A549 (cell line): ENCODE measurements at regions not wholly inside any gene's neighbourhood (a gene's known extent, or its start where the extent isn't known, plus 50 kb on each side); places are given as distances from the start of the nearest gene placed in this dataset.

Experiments
- ATAC-seq, 2 experiments: fragments of 200-7000 bp in 1 of 2; fragments of >200 bp in 1 of 2; cut with Nextera tagmentation in 1 of 2; cut with Tn5 transposase in 1 of 2; 3 replicates each; pipeline versions ENCODE4 v1.8.0 to v1.9.1; 2018 to 2020; ENCODE audit warnings: mild to moderate bottlenecking in 1 of 2, moderate library complexity in 1 of 2
- CTCF ChIA-PET: fragments of 300-600 bp; sonication (Branson Sonifier 250); formaldehyde crosslinking; extraction: SDS; loops from one replicate; lab custom pipeline; 2021; ENCODE audit warnings: antibody characterized with exemption, inconsistent platforms; lab: Yijun Ruan, JAX
- POLR2A ChIA-PET: fragments of 350-600 bp; formaldehyde crosslinking; extraction: SDS; loops from one replicate; lab custom pipeline; 2021; ENCODE audit warnings: antibody characterized with exemption, inconsistent platforms; lab: Yijun Ruan, JAX
- DNase-seq, 2 experiments: peaks; one replicate each; pipeline versions ENCODE4 v3.0.0 to v3.0.0-alpha.2; 2011 to 2016; ENCODE audit warnings: low read depth in 1 of 2, low spot score in 1 of 2
- FAIRE-seq: peaks from 2 replicates; lab custom pipeline; 2011; peaks lifted over from hg19 to GRCh38; lab: Jason Lieb, UNC
- H3K27ac ChIP-seq, 2 experiments: fragments of >200 bp; sonication (Bioruptor Twin); formaldehyde crosslinking; 3 replicates each; pipeline ENCODE4 v1.5.1; 2016 to 2017
- H3K4me1 ChIP-seq: fragments of >200 bp; sonication (Bioruptor Twin); formaldehyde crosslinking; 3 replicates; pipeline ENCODE4 v1.6.1; 2016
- H3K4me2 ChIP-seq: fragments of >200 bp; sonication (Bioruptor Twin); formaldehyde crosslinking; 3 replicates; pipeline ENCODE4 v1.6.1; 2016
- H3K4me3 ChIP-seq: fragments of >200 bp; sonication (Bioruptor Twin); formaldehyde crosslinking; 3 replicates; pipeline ENCODE4 v1.5.1; 2016
- H3K9me3 ChIP-seq: fragments of >200 bp; sonication (Bioruptor Twin); formaldehyde crosslinking; 3 replicates; pipeline ENCODE4 v1.6.1; 2016
- CBX8 ChIP-seq: fragments of 200-600 bp; sonication (generic); IDR thresholded peaks from 2 replicates; pipeline ENCODE4 v1.6.1; 2016
- EHF ChIP-seq: fragments of 250-450 bp; sonication (Bioruptor Pico); IDR thresholded peaks from 2 replicates; pipeline ENCODE4 v1.5.0; 2020; ENCODE audit warnings: mild to moderate bottlenecking
- EHMT2 ChIP-seq: fragments of 200-600 bp; sonication (generic); IDR thresholded peaks from 2 replicates; pipeline ENCODE4 v1.6.1; 2016; ENCODE audit warnings: antibody characterized with exemption, low read depth, mild to moderate bottlenecking, moderate library complexity
- ELK1 ChIP-seq: fragments of 150-350 bp; IDR thresholded peaks from 2 replicates; pipeline ENCODE4 v1.6.1; 2014; ENCODE audit warnings: low read depth, mild to moderate bottlenecking, low read length
- EP300 ChIP-seq, 2 experiments: fragments of >200 bp; sonication (Bioruptor Twin); formaldehyde crosslinking; IDR thresholded peaks; 2 replicates in 1 of 2; 3 replicates in 1 of 2; pipeline ENCODE4 v1.6.1; 2016 to 2017
- FOXS1 ChIP-seq: fragments of 250-450 bp; sonication (Bioruptor Pico); IDR thresholded peaks from 2 replicates; pipeline ENCODE4 v1.5.0; 2020; ENCODE audit warnings: mild to moderate bottlenecking, moderate library complexity
- GATA3 ChIP-seq: IDR thresholded peaks from 2 replicates; pipeline ENCODE4 v1.6.1; 2012; ENCODE audit warnings: borderline replicate concordance
- JUN ChIP-seq, 2 experiments: fragments of >200 bp; sonication (Bioruptor Twin); formaldehyde crosslinking; IDR thresholded peaks; 2 replicates in 1 of 2; 3 replicates in 1 of 2; pipeline ENCODE4 v1.6.1; 2016 to 2017
- JUNB ChIP-seq: fragments of >200 bp; sonication (Bioruptor Twin); formaldehyde crosslinking; IDR thresholded peaks from 2 replicates; pipeline ENCODE4 v1.6.1; 2016
- KDM1A ChIP-seq: fragments of 200-600 bp; sonication (generic); IDR thresholded peaks from 2 replicates; pipeline ENCODE4 v1.6.1; 2016; ENCODE audit warnings: low read depth, mild to moderate bottlenecking
- KDM5A ChIP-seq: fragments of 200-600 bp; sonication (generic); IDR thresholded peaks from 2 replicates; pipeline ENCODE4 v1.6.1; 2016; ENCODE audit warnings: antibody characterized with exemption, mild to moderate bottlenecking
- MAFK ChIP-seq: fragments of 450-650 bp; IDR thresholded peaks from 2 replicates; pipeline ENCODE4 v1.6.1; 2014; ENCODE audit not compliant: partially characterized antibody
- MAX ChIP-seq: IDR thresholded peaks from 2 replicates; pipeline ENCODE4 v1.6.1; 2012
- NFE2L2 ChIP-seq: fragments of 150-350 bp; conservative IDR thresholded peaks from 2 replicates; pipeline ENCODE4 v1.6.1; 2014; ENCODE audit warnings: low read length
- NR3C1 ChIP-seq: fragments of >200 bp; sonication (Bioruptor Twin); formaldehyde crosslinking; IDR thresholded peaks from 3 replicates; pipeline ENCODE4 v1.6.1; 2017
- PBX3 ChIP-seq: IDR thresholded peaks from 2 replicates; pipeline ENCODE4 v1.6.1; 2012
- POLR2A ChIP-seq: IDR thresholded peaks from 2 replicates; pipeline ENCODE4 v1.6.1; 2012; ENCODE audit warnings: mild to moderate bottlenecking, low read length
- POLR2AphosphoS2 ChIP-seq: conservative IDR thresholded peaks from 2 replicates; pipeline ENCODE4 v1.6.1; 2012; ENCODE audit warnings: low read length, improper control_type of control experiment, inconsistent platforms
- RFX5 ChIP-seq: fragments of 450-650 bp; IDR thresholded peaks from 2 replicates; pipeline ENCODE4 v1.7.1; 2014; ENCODE audit warnings: antibody characterized with exemption, mild to moderate bottlenecking, moderate library complexity
- RNF2 ChIP-seq: fragments of 200-600 bp; sonication (generic); IDR thresholded peaks from 2 replicates; pipeline ENCODE4 v1.6.1; 2016; ENCODE audit warnings: low read depth, mild to moderate bottlenecking, antibody characterized with exemption, moderate library complexity, borderline replicate concordance
- TFCP2L1 ChIP-seq: fragments of 250-450 bp; sonication (Bioruptor Pico); IDR thresholded peaks from 2 replicates; pipeline ENCODE4 v1.5.0; 2021; ENCODE audit warnings: mild to moderate bottlenecking
- ZNF302 ChIP-seq: fragments of 250-450 bp; sonication (Bioruptor Pico); IDR thresholded peaks from 2 replicates; pipeline ENCODE4 v1.9.0; 2021; ENCODE audit warnings: inconsistent platforms, mild to moderate bottlenecking, moderate library complexity
- ZSCAN20 ChIP-seq: fragments of 250-450 bp; sonication (Bioruptor Pico); IDR thresholded peaks from 2 replicates; pipeline ENCODE4 v1.8.0; 2022; ENCODE audit warnings: mild to moderate bottlenecking, moderate library complexity
- WGBS: methylation state at CpG from one replicate; pipeline ENCODE4 v1.1.6; 2017; ENCODE audit errors: missing lambda C conversion rate; 5-methylcytosine and 5-hydroxymethylcytosine counted together
- TF ChIP-seq, protein P1 (sequence below): fragments of >200 bp; sonication (Bioruptor Twin); formaldehyde crosslinking; IDR thresholded peaks from 3 replicates; pipeline ENCODE4 v1.5.1; 2016
- TF ChIP-seq, protein P2 (sequence below): fragments of 450-650 bp; IDR thresholded peaks from 2 replicates; pipeline ENCODE4 v1.6.1; 2014; ENCODE audit warnings: antibody characterized with exemption

DNA sequence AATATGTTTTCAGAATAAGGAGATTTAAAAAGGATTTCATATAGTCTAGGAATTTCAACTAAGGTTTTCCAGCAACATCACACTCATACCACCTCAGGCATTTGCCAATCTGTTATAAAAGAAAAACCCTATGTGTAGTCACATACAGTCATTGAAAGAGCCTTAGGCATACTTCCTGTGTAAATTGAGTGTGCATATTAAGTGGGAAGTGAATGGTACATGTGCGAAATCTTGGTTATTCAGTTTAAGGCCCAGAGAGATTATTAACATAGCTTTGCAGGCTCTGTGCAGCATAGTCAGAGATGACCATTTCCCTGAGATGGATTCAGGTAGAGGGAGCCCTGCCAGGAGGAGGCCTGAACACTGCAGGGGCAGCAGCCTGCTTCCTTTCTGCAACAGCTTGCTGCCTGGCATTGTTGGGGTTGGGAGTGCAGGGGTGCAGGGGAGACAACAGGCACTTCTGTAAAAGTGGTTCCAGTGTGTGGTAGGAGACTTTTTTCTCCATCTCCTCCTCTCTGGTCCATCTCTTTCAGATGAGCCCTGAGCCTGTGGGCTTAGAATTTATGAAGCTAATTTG, 100.1 kb upstream of the OSR1 start:
- CTCF ChIA-PET = interaction anchor here (0.9 to 1.4 kb wide), 2 partner anchors 86 to 404 kb away, joined by 3 to 4 read pairs; no protein-coding TSS in a partner anchor
- Histone ChIP-seq H3K4me2 (no peak overlapping the region), H3K4me3 (no peak overlapping the region), H3K4me1 (no peaks in the 10 kb centered on the region), H3K27ac (no peak overlapping the region), H3K9me3 (peaks cover 5% of the 10 kb centered on the region)
- POLR2A ChIA-PET = no interaction called here
- WGBS = 97% methylated on average over 1 of the region's 1 CpG
- no peak for FAIRE-seq
- ATAC-seq = no peak; a peak in 1 of 6 replicates
- DNase-seq = no peak
- no peak for TF ChIP-seq NFE2L2
- TF ChIP-seq, protein P1, sequence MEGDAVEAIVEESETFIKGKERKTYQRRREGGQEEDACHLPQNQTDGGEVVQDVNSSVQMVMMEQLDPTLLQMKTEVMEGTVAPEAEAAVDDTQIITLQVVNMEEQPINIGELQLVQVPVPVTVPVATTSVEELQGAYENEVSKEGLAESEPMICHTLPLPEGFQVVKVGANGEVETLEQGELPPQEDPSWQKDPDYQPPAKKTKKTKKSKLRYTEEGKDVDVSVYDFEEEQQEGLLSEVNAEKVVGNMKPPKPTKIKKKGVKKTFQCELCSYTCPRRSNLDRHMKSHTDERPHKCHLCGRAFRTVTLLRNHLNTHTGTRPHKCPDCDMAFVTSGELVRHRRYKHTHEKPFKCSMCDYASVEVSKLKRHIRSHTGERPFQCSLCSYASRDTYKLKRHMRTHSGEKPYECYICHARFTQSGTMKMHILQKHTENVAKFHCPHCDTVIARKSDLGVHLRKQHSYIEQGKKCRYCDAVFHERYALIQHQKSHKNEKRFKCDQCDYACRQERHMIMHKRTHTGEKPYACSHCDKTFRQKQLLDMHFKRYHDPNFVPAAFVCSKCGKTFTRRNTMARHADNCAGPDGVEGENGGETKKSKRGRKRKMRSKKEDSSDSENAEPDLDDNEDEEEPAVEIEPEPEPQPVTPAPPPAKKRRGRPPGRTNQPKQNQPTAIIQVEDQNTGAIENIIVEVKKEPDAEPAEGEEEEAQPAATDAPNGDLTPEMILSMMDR = no peak
- TF ChIP-seq NR3C1 = no peak
- no peak for TF ChIP-seq MAX
- no peak for TF ChIP-seq MAFK
- TF ChIP-seq EP300 (IDR thresholded peaks at IDR 0.05) = no peak
- TF ChIP-seq EHMT2 = no peak
- TF ChIP-seq ZSCAN20 (CRISPR knock-in tag) = no peak
- TF ChIP-seq POLR2AphosphoS2 = no peak
- TF ChIP-seq, all 56 proteins: peak for 0

DNA sequence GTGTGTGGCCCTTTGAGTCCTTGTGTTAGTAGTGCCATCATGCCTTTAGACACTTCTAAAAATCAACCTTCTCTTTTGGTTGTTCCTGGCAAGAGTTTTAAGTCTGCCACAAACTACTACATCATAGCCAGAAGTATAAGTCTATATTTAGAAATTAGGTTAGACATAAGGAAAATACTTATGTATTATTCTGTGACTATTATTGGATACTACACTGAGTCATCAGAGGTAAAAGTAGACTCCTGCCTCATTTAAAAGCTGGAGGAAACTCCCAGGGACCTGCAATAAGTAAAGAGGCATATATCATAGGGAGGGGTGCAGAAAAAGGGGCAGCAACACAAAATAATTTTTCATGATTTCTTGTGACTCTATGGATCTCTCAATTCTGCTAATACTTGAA, 99.4 kb upstream of the OSR1 start:
- Histone ChIP-seq H3K4me3 (no peak overlapping the region), H3K4me2 (no peak overlapping the region), H3K4me1 (no peaks in the 10 kb centered on the region), H3K9me3 (peaks cover 5% of the 10 kb centered on the region), H3K27ac (no peak overlapping the region)
- TF ChIP-seq RFX5 (no peak), EHMT2 (no peak), CBX8 (no peak), TFCP2L1 (CRISPR knock-in tag) (no peak), NFE2L2 (no peak), EHF (no peak), POLR2A (no peak), KDM5A (no peak), FOXS1 (CRISPR knock-in tag) (no peak), ELK1 (no peak), MAFK (no peak)
- TF ChIP-seq, protein P1 = no peak
- CTCF ChIA-PET = interaction anchor here (1.4 kb wide), 1 partner anchor 405 kb away, joined by 4 read pairs; no protein-coding TSS in a partner anchor
- FAIRE-seq (no peak), DNase-seq (no peak), ATAC-seq (no peak)
- POLR2A ChIA-PET = no interaction called here

DNA sequence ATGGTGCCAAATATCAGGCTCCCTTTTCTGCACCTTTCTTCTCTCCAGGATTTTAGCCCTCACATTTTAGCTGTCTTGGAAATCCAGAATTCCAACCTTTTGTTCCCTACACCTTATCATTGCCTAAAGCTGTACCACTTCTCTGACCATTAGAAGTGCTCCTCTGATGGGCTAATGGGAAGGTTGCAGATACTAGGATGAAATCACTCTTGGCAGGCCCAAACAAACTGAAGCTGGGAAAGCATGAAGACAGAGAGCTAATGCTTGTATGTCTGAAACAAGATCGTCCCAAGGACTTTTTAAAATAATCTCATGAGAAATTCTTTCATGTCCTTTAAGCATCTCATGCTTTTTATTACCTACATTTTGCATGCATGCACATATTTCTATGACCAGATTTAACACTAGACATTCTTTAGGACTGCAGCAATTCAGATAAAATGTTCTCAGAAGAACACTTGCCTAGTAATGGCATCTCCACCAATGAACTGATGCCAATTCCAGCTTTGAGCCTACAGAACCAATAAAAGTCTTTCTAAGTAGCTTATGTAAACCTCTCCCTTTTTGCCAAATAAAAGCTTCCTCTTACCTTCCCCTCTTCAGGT, 98.4 kb upstream of the OSR1 start:
- H3K4me2 ChIP-seq = no peak overlapping the region
- no peak overlapping the region for H3K4me3 ChIP-seq
- 35% methylated on average over 1 of the region's 1 CpG for WGBS
- TF ChIP-seq CBX8 (no peak), EHMT2 (no peak), JUN (IDR thresholded peaks at IDR 0.05) (no peak), ZSCAN20 (CRISPR knock-in tag) (no peak), ZNF302 (CRISPR knock-in tag) (no peak), POLR2AphosphoS2 (no peak), MAFK (no peak), GATA3 (no peak), RNF2 (no peak), EHF (no peak), TFCP2L1 (CRISPR knock-in tag) (no peak), KDM1A (no peak), MAX (no peak), JUNB (no peak), PBX3 (no peak)
- TF ChIP-seq, protein P2, sequence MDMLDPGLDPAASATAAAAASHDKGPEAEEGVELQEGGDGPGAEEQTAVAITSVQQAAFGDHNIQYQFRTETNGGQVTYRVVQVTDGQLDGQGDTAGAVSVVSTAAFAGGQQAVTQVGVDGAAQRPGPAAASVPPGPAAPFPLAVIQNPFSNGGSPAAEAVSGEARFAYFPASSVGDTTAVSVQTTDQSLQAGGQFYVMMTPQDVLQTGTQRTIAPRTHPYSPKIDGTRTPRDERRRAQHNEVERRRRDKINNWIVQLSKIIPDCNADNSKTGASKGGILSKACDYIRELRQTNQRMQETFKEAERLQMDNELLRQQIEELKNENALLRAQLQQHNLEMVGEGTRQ = no peak
- no peaks in the 10 kb centered on the region for H3K4me1 ChIP-seq
- DNase-seq (no peak), FAIRE-seq (no peak), ATAC-seq (no peak)
- peaks cover 5% of the 10 kb centered on the region for H3K9me3 ChIP-seq
- no peak overlapping the region for H3K27ac ChIP-seq
- ChIA-PET POLR2A (no interaction called here), CTCF (interaction anchor here (0.6 kb wide), 1 partner anchor 94 kb away, joined by 3 read pairs; no protein-coding TSS in a partner anchor)
